ENCODE measurements at regions not wholly inside any gene's neighbourhood (a gene's known extent, or its start where the extent isn't known, plus 50 kb on each side); places are given as distances from the start of the nearest gene placed in this dataset.

- TF ChIP-seq ZNF70 (CRISPR knock-in tag; IDR thresholded peaks at IDR 0.05): no peak
Measured at GRCh38 chr7:11256501-11256900, 282.8 kb downstream of the PHF14 start (continued).

DNA sequence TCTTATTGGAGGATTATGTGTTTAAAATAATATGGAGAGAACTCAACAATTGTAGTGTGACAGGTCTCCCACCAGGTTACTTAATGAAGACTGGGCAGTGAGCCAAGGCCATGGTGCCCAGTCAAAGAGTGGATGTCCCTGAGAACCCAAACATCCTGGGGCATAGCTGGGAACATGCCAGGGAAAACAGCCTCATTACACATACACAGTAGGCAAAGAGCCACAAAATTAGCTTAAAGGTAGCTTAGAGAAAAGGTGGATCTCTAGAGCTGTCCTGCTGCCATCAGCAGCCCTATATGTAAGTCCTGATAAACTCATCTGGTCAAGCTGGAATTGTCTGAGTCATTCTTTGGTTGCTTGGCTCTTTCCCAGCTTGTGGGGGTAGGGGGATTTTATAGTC lies 287.8 kb downstream of the PHF14 start:
- TF ChIP-seq ZNF70 (CRISPR knock-in tag; IDR thresholded peaks at IDR 0.05) (no peak), ZFP3 (CRISPR knock-in tag; IDR thresholded peaks at IDR 0.05) (0 out of 2 replicates have a peak, but pooled peaks have one; percentile 21)
- no peak for ATAC-seq

DNA sequence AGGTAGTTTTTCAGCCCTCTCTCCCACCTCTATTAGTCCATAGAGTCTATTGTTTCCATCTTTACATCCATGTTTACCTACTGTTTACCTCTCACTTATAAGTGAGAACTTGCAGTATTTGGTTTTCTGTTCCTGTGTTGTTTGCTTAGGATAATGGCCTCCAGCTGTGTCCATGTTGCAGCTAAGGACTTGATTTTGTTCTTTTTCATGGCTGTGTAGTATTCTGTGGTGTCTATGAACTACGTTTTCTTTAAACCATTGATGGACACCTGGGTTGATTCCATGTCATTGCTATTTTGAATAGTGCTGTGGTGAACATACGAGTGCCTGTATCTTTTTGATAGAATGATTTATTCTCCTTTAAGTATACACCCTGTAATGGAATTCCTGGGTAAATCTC lies 292.4 kb downstream of the PHF14 start:
- no peak for TF ChIP-seq TOX (CRISPR knock-in tag; IDR thresholded peaks at IDR 0.05; ENCODE audit: borderline replicate concordance)
- TF ChIP-seq, protein P1, sequence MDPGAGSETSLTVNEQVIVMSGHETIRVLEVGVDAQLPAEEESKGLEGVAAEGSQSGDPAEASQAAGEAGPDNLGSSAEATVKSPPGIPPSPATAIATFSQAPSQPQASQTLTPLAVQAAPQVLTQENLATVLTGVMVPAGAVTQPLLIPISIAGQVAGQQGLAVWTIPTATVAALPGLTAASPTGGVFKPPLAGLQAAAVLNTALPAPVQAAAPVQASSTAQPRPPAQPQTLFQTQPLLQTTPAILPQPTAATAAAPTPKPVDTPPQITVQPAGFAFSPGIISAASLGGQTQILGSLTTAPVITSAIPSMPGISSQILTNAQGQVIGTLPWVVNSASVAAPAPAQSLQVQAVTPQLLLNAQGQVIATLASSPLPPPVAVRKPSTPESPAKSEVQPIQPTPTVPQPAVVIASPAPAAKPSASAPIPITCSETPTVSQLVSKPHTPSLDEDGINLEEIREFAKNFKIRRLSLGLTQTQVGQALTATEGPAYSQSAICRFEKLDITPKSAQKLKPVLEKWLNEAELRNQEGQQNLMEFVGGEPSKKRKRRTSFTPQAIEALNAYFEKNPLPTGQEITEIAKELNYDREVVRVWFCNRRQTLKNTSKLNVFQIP (CRISPR knock-in tag; IDR thresholded peaks at IDR 0.05; ENCODE audit: borderline replicate concordance, low read depth): no peak
- no peak for TF ChIP-seq BACH2 (CRISPR knock-in tag; IDR thresholded peaks at IDR 0.05; ENCODE audit: borderline replicate concordance)
- no peak for TF ChIP-seq ESRRG (CRISPR knock-in tag; IDR thresholded peaks at IDR 0.05)
- TF ChIP-seq, protein P2, sequence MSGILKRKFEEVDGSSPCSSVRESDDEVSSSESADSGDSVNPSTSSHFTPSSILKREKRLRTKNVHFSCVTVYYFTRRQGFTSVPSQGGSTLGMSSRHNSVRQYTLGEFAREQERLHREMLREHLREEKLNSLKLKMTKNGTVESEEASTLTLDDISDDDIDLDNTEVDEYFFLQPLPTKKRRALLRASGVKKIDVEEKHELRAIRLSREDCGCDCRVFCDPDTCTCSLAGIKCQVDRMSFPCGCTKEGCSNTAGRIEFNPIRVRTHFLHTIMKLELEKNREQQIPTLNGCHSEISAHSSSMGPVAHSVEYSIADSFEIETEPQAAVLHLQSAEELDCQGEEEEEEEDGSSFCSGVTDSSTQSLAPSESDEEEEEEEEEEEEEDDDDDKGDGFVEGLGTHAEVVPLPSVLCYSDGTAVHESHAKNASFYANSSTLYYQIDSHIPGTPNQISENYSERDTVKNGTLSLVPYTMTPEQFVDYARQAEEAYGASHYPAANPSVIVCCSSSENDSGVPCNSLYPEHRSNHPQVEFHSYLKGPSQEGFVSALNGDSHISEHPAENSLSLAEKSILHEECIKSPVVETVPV (CRISPR knock-in tag; IDR thresholded peaks at IDR 0.05): no peak
- TF ChIP-seq ZNF565 (CRISPR knock-in tag; conservative IDR thresholded peaks at IDR 0.05; ENCODE audit: low read depth): no peak
- TF ChIP-seq SNAI2 (CRISPR knock-in tag; IDR thresholded peaks at IDR 0.05): no peak
- no peak for TF ChIP-seq ISL1 (CRISPR knock-in tag; IDR thresholded peaks at IDR 0.05)
- no peak for TF ChIP-seq TCF4 (CRISPR knock-in tag; IDR thresholded peaks at IDR 0.05; ENCODE audit: borderline replicate concordance)
- TF ChIP-seq, protein P3, sequence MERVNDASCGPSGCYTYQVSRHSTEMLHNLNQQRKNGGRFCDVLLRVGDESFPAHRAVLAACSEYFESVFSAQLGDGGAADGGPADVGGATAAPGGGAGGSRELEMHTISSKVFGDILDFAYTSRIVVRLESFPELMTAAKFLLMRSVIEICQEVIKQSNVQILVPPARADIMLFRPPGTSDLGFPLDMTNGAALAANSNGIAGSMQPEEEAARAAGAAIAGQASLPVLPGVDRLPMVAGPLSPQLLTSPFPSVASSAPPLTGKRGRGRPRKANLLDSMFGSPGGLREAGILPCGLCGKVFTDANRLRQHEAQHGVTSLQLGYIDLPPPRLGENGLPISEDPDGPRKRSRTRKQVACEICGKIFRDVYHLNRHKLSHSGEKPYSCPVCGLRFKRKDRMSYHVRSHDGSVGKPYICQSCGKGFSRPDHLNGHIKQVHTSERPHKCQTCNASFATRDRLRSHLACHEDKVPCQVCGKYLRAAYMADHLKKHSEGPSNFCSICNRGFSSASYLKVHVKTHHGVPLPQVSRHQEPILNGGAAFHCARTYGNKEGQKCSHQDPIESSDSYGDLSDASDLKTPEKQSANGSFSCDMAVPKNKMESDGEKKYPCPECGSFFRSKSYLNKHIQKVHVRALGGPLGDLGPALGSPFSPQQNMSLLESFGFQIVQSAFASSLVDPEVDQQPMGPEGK (CRISPR knock-in tag; IDR thresholded peaks at IDR 0.05; ENCODE audit: borderline replicate concordance): no peak
- TF ChIP-seq ZC3H10 (CRISPR knock-in tag; IDR thresholded peaks at IDR 0.05): no peak
- no peak for TF ChIP-seq ZFP30 (CRISPR knock-in tag; IDR thresholded peaks at IDR 0.05)
- no peak for ATAC-seq

DNA sequence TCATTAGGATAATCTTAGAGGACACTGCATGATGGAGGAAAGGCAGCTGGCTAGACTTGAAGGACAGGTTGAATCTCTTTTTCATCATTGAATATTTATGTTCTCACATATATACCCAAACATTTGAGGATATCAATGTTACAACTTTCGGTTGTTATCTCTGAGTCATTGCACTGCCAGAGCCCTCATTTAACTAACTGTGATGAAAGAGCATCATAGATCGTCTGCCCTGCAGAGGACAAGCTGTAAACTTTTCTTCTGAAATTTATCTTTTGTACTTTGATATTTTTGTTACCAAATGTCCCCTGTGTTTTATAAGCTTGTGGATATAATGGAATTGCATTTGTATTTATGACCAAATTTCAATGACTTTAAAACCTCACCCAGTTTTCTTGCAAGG lies 298.7 kb downstream of the PHF14 start:
- TF ChIP-seq TCF4 (CRISPR knock-in tag; IDR thresholded peaks at IDR 0.05; ENCODE audit: borderline replicate concordance) (no peak), ZFP30 (CRISPR knock-in tag; IDR thresholded peaks at IDR 0.05) (no peak), SNAI2 (CRISPR knock-in tag; IDR thresholded peaks at IDR 0.05) (no peak), ISL1 (CRISPR knock-in tag; IDR thresholded peaks at IDR 0.05) (no peak), PPARA (CRISPR knock-in tag; IDR thresholded peaks at IDR 0.05; ENCODE audit: borderline replicate concordance) (no peak), BACH2 (CRISPR knock-in tag; IDR thresholded peaks at IDR 0.05; ENCODE audit: borderline replicate concordance) (no peak), ESRRG (CRISPR knock-in tag; IDR thresholded peaks at IDR 0.05) (no peak), RARB (CRISPR knock-in tag; IDR thresholded peaks at IDR 0.05) (no peak)
- no peak for ATAC-seq

GRCh38 chr7:11274074-11274473 lies 300.4 kb downstream of the PHF14 start:
- no peak for ATAC-seq

More at GRCh38 chr7:11274074-11274473, 300.4 kb downstream of the PHF14 start:
- TF ChIP-seq ZFP30 (CRISPR knock-in tag; IDR thresholded peaks at IDR 0.05) (no peak), CREB5 (CRISPR knock-in tag; IDR thresholded peaks at IDR 0.05; ENCODE audit: low read depth) (no peak), TCF4 (CRISPR knock-in tag; IDR thresholded peaks at IDR 0.05; ENCODE audit: borderline replicate concordance) (no peak), ZFP3 (CRISPR knock-in tag; IDR thresholded peaks at IDR 0.05) (no peak), ZNF565 (CRISPR knock-in tag; conservative IDR thresholded peaks at IDR 0.05; ENCODE audit: low read depth) (no peak)
- TF ChIP-seq, protein P2 (CRISPR knock-in tag; IDR thresholded peaks at IDR 0.05): no peak

Measured in SK-N-SH treated with all-trans-retinoic acid at 6 μM for 48 hours (cell line).